SJSA1 (cell line): ENCODE measurements at regions not wholly inside any gene's neighbourhood (a gene's known extent, or its start where the extent isn't known, plus 50 kb on each side); places are given as distances from the start of the nearest gene placed in this dataset.
"Not testable (repeated sequence)": the region's sequence is repeated elsewhere in the genome, so short reads cannot be mapped to it uniquely, and the experiment has no call there.

Experiments
- DNase-seq, 2 experiments: peaks; one replicate each; pipeline ENCODE4 v3.0.0-alpha.2; 2015 to 2020; ENCODE audit warnings: low spot score in 2 of 2, low read depth in 1 of 2
- H3K27ac ChIP-seq: fragments of 250-450 bp; sonication (Bioruptor Pico); 2 replicates; pipeline ENCODE4 v1.5.1; 2020; ENCODE audit warnings: mild to moderate bottlenecking, moderate library complexity
- H3K27me3 ChIP-seq: fragments of 250-450 bp; sonication (Bioruptor Pico); replicated peaks from 2 replicates; pipeline ENCODE4 v1.5.1; 2020; ENCODE audit warnings: mild to moderate bottlenecking, moderate library complexity
- H3K36me3 ChIP-seq: fragments of 250-450 bp; sonication (Bioruptor Pico); 2 replicates; pipeline ENCODE4 v1.5.1; 2020; ENCODE audit warnings: mild to moderate bottlenecking
- H3K4me1 ChIP-seq: fragments of 250-450 bp; sonication (Bioruptor Pico); replicated peaks from 2 replicates; pipeline ENCODE4 v1.6.1; 2021; ENCODE audit warnings: mild to moderate bottlenecking
- H3K4me3 ChIP-seq: fragments of 250-450 bp; sonication (Bioruptor Pico); 2 replicates; pipeline ENCODE4 v1.5.1; 2020; ENCODE audit warnings: mild to moderate bottlenecking
- H3K9me3 ChIP-seq: fragments of 250-450 bp; sonication (Bioruptor Pico); replicated peaks from 2 replicates; pipeline ENCODE4 v1.5.1; 2020; ENCODE audit warnings: mild to moderate bottlenecking

- Histone ChIP-seq H3K36me3 (no peaks in the 10 kb centered on the region), H3K4me3 (no peak overlapping the region), H3K27me3 (no peaks in the 10 kb centered on the region), H3K27ac (no peak overlapping the region), H3K9me3 (no peaks in the 10 kb centered on the region), H3K4me1 (no peaks in the 10 kb centered on the region)
- DNase-seq = no peak
Measured at GRCh38 chr3:39671600-39671999, 137.8 kb upstream of the MYRIP start.

- Histone ChIP-seq H3K9me3 (no peaks in the 10 kb centered on the region), H3K36me3 (no peaks in the 10 kb centered on the region), H3K27me3 (no peaks in the 10 kb centered on the region), H3K4me1 (no peaks in the 10 kb centered on the region), H3K4me3 (no peak overlapping the region), H3K27ac (no peak overlapping the region)
- DNase-seq = no peak
Measured at GRCh38 chr3:39705351-39705900, 104.0 kb upstream of the MYRIP start.

GRCh38 chr3:39707314-39707909, 102.0 kb upstream of the MYRIP start:
- Histone ChIP-seq H3K27me3 (no peaks in the 10 kb centered on the region), H3K27ac (no peak overlapping the region), H3K4me1 (no peaks in the 10 kb centered on the region), H3K36me3 (no peaks in the 10 kb centered on the region), H3K9me3 (no peaks in the 10 kb centered on the region), H3K4me3 (no peak overlapping the region)
- peak in 1 of 2 experiments; percentile 9 for DNase-seq

- H3K9me3 ChIP-seq = no peaks in the 10 kb centered on the region
- no peak for DNase-seq
- no peaks in the 10 kb centered on the region for H3K4me1 ChIP-seq
- no peaks in the 10 kb centered on the region for H3K27me3 ChIP-seq
- no peak overlapping the region for H3K27ac ChIP-seq
- H3K4me3 ChIP-seq = no peak overlapping the region
- no peaks in the 10 kb centered on the region for H3K36me3 ChIP-seq
Measured at GRCh38 chr3:39712413-39713048, 96.9 kb upstream of the MYRIP start.

GRCh38 chr3:39713341-39713740, 96.1 kb upstream of the MYRIP start:
- not testable (repeated sequence) for H3K27me3 ChIP-seq, H3K36me3 ChIP-seq, H3K27ac ChIP-seq, H3K4me1 ChIP-seq, H3K4me3 ChIP-seq, H3K9me3 ChIP-seq, DNase-seq

GRCh38 chr3:39716849-39717248, 92.6 kb upstream of the MYRIP start:
- Histone ChIP-seq H3K4me3 (no peak overlapping the region), H3K9me3 (no peaks in the 10 kb centered on the region), H3K4me1 (no peaks in the 10 kb centered on the region), H3K27ac (no peak overlapping the region), H3K27me3 (no peaks in the 10 kb centered on the region), H3K36me3 (no peaks in the 10 kb centered on the region)
- DNase-seq = no peak

GRCh38 chr3:39718674-39719595, 90.5 kb upstream of the MYRIP start:
- no peak for DNase-seq
- Histone ChIP-seq H3K9me3 (no peaks in the 10 kb centered on the region), H3K27ac (no peak overlapping the region), H3K4me3 (no peak overlapping the region), H3K36me3 (no peaks in the 10 kb centered on the region), H3K4me1 (no peaks in the 10 kb centered on the region), H3K27me3 (no peaks in the 10 kb centered on the region)

- Histone ChIP-seq H3K4me1 (no peaks in the 10 kb centered on the region), H3K27ac (no peak overlapping the region), H3K27me3 (no peaks in the 10 kb centered on the region), H3K36me3 (no peaks in the 10 kb centered on the region), H3K9me3 (no peaks in the 10 kb centered on the region), H3K4me3 (no peak overlapping the region)
- no peak for DNase-seq
Measured at GRCh38 chr3:39721076-39721475, 88.3 kb upstream of the MYRIP start.

GRCh38 chr3:39724233-39724846, 85.1 kb upstream of the MYRIP start:
- Histone ChIP-seq H3K4me1 (no peaks in the 10 kb centered on the region), H3K27me3 (no peaks in the 10 kb centered on the region), H3K27ac (no peak overlapping the region), H3K4me3 (no peak overlapping the region), H3K36me3 (no peaks in the 10 kb centered on the region), H3K9me3 (no peaks in the 10 kb centered on the region)
- DNase-seq = no peak

GRCh38 chr3:39725321-39725720, 84.1 kb upstream of the MYRIP start:
- H3K36me3 ChIP-seq = no peaks in the 10 kb centered on the region
- H3K9me3 ChIP-seq = no peaks in the 10 kb centered on the region
- H3K4me1 ChIP-seq = no peaks in the 10 kb centered on the region
- no peak overlapping the region for H3K4me3 ChIP-seq
- H3K27me3 ChIP-seq = no peaks in the 10 kb centered on the region
- no peak for DNase-seq
- H3K27ac ChIP-seq = no peak overlapping the region

GRCh38 chr3:39727415-39727814, 82.0 kb upstream of the MYRIP start:
- H3K27me3 ChIP-seq = no peaks in the 10 kb centered on the region
- no peak overlapping the region for H3K27ac ChIP-seq
- H3K4me1 ChIP-seq = no peaks in the 10 kb centered on the region
- no peak overlapping the region for H3K4me3 ChIP-seq
- H3K36me3 ChIP-seq = no peaks in the 10 kb centered on the region
- H3K9me3 ChIP-seq = no peaks in the 10 kb centered on the region
- no peak for DNase-seq

GRCh38 chr3:39733804-39734203, 75.6 kb upstream of the MYRIP start:
- H3K9me3 ChIP-seq = no peaks in the 10 kb centered on the region
- DNase-seq = no peak
- no peak overlapping the region for H3K4me3 ChIP-seq
- no peaks in the 10 kb centered on the region for H3K4me1 ChIP-seq
- no peaks in the 10 kb centered on the region for H3K36me3 ChIP-seq
- no peak overlapping the region for H3K27ac ChIP-seq
- H3K27me3 ChIP-seq = no peaks in the 10 kb centered on the region

GRCh38 chr3:39739658-39740057, 69.8 kb upstream of the MYRIP start:
- not testable (repeated sequence) for H3K27ac ChIP-seq, H3K4me1 ChIP-seq, H3K4me3 ChIP-seq, H3K36me3 ChIP-seq, DNase-seq, H3K27me3 ChIP-seq, H3K9me3 ChIP-seq

- no peak overlapping the region for H3K27ac ChIP-seq
- H3K9me3 ChIP-seq = no peaks in the 10 kb centered on the region
- no peaks in the 10 kb centered on the region for H3K4me1 ChIP-seq
- H3K27me3 ChIP-seq = no peaks in the 10 kb centered on the region
- H3K36me3 ChIP-seq = no peaks in the 10 kb centered on the region
- no peak overlapping the region for H3K4me3 ChIP-seq
- DNase-seq = no peak
Measured at GRCh38 chr3:39744746-39745145, 64.7 kb upstream of the MYRIP start.
